ENCODE measurements at regions not wholly inside any gene's neighbourhood (a gene's known extent, or its start where the extent isn't known, plus 50 kb on each side); places are given as distances from the start of the nearest gene placed in this dataset.

DNA sequence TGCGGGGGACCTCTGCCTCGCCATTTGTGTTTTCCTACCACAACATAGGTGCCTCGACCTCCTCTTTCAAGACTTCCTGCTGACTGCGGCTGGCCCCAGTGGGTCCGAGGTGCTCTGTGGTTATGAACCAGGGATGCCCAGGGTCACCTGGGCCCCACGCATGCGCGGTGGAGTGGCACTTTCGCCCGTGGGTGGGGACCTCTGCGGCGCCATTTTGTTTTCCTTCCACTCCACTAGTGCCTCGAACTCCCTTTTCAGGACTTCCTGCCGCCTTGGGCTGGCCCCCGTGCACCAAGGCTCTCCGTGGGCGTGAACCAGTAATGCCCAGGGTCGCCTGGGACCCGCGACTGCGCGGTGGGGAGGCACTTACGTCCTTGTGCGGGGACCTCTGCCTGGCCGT lies 351.6 kb downstream of the ALG10 start:
- DNase-seq, result no peak

- DNase-seq, result no peak
Observed at GRCh38 chr12:34376133-34376799, 354.0 kb downstream of the ALG10 start.

- no peak for DNase-seq
Observed at GRCh38 chr12:34377243-34378035, 355.1 kb downstream of the ALG10 start.

DNA sequence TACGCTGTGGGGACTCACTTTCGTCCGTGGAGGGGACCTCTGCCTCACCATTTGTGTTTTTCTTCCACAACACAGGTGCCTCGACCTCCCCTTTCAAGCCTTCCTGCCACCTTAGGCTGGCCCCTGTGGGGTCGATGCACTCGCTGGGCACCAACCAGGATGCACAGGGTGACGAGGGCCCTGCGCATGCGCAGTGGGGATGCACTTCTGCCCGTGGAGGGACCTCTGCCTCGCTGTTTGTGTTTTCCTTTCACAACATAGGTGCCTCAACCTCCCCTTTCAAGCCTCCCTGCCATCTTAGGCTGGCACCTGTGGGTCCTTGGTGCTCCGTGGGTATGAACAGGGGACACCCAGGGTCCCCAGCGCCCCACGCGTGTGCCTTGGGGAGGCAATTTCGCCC lies 356.8 kb downstream of the ALG10 start:
- DNase-seq, result no peak

- no peak for DNase-seq
Observed at GRCh38 chr12:34384693-34385092, 362.4 kb downstream of the ALG10 start.

GRCh38 chr12:34386016-34386415 lies 363.7 kb downstream of the ALG10 start:
- no peak for DNase-seq

DNA sequence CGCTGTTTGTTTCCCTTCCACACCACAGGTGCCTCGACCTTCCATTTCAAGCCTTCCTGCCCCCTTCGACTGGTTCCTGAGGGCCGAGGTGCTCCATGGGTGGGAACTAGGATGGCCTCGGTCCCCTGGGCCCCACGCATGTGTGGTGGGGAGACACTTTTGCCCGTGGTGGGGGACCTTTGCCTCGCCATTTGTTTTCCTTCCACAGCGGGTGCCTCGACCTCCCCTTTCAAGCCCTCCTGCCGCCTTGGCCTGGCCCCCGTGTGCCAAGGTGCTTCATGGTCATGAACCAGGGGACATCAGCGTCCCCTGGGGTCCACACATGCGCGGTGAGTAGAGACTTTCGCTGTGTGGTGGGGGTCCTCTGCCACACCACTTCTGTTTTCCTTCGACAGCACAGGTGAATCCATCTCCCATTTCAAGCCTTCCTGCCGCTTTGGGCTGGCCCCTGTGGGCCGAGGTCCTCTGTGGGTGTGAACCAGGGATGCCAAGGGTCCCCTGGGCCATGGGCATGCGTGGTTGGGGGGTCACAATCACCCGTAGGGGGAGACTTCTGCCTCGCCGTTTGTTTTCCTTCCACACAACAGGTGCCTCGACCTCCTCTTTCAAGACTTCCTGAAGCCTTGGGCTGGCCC lies 364.4 kb downstream of the ALG10 start:
- no peak for DNase-seq

DNA sequence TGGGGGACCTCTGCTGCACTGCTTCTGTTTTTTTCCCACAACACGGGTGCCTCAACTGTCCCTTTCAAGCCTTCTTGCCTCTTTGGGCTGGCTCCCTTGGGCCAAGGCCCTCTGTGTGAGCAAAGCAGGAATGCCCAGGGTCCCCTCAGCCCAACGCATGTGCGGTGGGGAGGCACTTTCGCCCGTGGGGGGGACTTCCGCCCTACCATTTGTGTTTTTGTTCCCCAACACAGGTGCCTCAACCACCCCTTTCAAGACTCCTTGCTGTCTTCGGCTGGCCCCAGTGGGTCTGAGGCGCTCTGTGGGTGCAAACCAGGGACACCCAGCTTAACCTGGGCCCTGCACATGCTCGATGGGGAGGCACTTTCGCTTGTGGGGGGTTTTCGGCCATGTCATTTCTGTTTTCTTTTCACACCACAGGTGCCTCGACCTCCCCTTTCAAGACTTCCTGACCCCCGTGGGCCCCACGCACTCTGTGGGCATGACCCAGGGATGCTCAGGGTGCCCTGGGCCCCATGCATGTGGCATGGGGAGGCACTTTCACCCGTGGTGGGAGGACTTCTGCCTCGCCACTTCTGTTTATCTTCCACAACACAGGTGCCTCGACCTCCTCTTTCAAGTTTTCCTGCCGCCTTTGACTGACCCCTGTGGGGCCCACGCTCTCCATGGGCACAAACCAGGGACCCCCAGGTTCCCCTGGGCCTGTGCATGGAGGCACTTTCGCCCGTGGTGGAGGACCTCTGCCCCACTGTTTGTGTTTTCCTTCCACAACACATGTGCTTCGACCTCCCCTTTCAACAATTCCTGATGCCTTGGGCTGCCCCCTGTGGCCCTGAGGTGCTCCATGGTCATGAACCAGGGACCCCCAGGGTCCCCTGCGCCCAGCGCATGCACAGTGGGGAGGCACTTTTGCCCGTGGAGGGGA lies 365.7 kb downstream of the ALG10 start:
- DNase-seq, result no peak

- no peak for DNase-seq
Observed at GRCh38 chr12:34388636-34389377, 366.5 kb downstream of the ALG10 start.

GRCh38 chr12:34389378-34390170 lies 367.3 kb downstream of the ALG10 start:
- no peak for DNase-seq

- DNase-seq, result no peak
Observed at GRCh38 chr12:34390171-34390841, 368.0 kb downstream of the ALG10 start.

DNA sequence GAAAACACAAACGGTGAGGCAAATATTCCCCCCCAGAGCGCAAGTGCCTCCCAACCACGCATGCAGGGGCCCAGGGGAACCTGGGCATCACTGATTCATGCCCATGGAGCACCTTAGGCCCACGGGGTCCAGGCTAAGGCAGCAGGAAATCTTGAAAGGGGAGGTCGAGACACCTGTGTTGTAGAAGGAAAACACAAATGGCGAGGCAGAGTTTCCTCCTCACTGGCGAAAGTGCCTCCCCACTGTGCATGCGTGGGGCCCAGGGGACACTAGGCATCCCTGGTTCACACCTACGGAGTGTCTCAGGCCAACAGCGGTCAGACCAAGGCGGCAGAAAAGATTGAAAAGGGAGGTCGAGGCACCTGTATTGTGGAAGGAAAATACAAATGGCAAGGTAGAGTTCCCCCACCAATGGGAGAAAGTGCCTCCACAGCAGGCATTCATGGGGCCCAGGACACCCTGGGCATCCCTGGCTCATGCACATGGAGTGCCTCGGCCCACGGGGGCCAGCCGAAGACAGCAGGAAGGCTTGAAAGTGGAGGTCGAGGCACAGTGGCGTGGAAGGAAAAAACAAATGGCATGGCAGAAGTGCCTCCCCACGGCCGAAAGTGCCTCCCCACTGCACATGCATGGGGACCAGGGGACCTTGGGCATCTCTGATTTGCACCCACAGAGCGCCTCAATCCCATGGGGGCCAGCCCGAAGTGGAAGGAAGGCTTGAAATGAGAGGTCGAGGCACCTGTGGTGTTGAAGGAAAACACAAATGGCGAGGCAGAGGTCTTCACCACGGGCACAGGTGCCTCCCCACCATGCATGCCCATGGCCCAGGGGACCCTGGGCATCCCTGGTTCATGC lies 368.8 kb downstream of the ALG10 start:
- no peak for DNase-seq

GRCh38 chr12:34391771-34392581 lies 369.7 kb downstream of the ALG10 start:
- DNase-seq, result no peak

- no peak for DNase-seq
Observed at GRCh38 chr12:34392741-34393085, 370.4 kb downstream of the ALG10 start.

DNA sequence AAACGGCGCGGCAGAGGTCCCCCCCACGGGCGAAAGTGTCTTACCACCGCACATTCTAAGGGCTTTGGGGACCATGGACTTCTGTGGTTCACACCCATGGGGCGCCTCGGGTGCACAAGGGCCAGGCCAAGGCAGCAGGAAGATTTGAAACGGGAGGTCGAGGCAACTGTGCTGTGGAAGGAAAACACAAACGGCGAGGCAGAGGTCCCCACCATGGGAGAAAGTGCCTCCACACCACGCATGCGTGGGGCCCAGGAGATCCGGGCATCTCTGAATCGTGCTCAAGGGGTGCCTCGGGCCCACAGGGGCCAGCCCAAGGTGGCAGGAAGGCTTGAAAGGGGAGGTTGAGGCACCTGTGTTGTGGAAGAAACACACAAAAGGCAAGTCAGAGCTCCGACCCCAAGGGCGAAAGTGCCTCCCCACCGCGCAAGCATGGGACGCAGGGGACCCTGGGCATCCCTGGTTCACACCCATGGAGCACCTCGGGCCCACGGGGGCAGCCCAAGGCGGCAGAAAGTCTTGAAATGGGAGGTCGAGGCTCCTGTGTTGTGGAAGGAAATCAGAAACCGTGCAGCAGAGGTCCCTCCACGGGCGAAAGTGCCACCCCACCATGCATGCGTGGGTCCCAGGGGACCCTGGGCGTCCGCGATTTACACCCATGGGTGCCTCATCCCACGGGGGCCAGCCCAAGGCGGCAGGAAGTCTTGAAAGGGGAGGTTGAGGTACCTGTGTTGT lies 371.0 kb downstream of the ALG10 start:
- DNase-seq, result no peak

DNA sequence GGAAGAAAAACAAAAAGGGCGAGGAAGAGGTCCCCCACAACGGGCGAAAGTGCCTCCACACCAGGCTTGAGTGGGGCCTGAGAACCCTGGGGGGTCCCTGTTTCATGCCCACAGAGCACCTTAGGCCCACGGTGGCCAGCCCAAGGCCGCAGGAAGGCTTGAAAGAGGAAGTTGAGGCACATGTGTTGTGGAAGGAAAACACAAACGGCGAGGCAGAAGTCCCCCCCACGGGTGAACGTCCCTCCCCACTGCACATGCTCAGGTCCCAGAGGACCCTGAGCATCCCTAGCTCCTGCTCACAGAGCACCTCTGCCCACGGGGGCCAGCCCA lies 371.5 kb downstream of the ALG10 start:
- DNase-seq, result no peak
